ENCODE measurements at regions not wholly inside any gene's neighbourhood (a gene's known extent, or its start where the extent isn't known, plus 50 kb on each side); places are given as distances from the start of the nearest gene placed in this dataset.
A peak's percentile ranks its signal among the peaks of the same experiment; 100 is the strongest.
"Not testable (repeated sequence)": the region's sequence is repeated elsewhere in the genome, so short reads cannot be mapped to it uniquely, and the experiment has no call there.

- DNase-seq (ENCODE audit: low read depth): no peak
Measured at GRCh38 chr12:19988948-19989347, 379.4 kb upstream of the PDE3A start.

GRCh38 chr12:19991146-19991545 is 377.2 kb upstream of the PDE3A start:
- DNase-seq (ENCODE audit: low read depth): no peak

- peak; percentile 19 for DNase-seq (ENCODE audit: low read depth)
Measured at GRCh38 chr12:19992311-19992710, 376.0 kb upstream of the PDE3A start.

- no peak for DNase-seq (ENCODE audit: low read depth)
Measured at GRCh38 chr12:19994968-19995367, 373.4 kb upstream of the PDE3A start.

GRCh38 chr12:19997656-19998400 is 370.5 kb upstream of the PDE3A start:
- DNase-seq (ENCODE audit: low read depth): no peak

GRCh38 chr12:19998411-19998810 is 369.9 kb upstream of the PDE3A start:
- no peak for DNase-seq (ENCODE audit: low read depth)

- DNase-seq (ENCODE audit: low read depth): peak; percentile 39
Measured at GRCh38 chr12:19998961-19999804, 369.2 kb upstream of the PDE3A start.

GRCh38 chr12:19999805-20000138 is 368.6 kb upstream of the PDE3A start:
- DNase-seq (ENCODE audit: low read depth): no peak

GRCh38 chr12:20000229-20000849 is 368.0 kb upstream of the PDE3A start:
- DNase-seq (ENCODE audit: low read depth): no peak

- DNase-seq (ENCODE audit: low read depth): no peak
Measured at GRCh38 chr12:20003252-20003651, 365.1 kb upstream of the PDE3A start.

GRCh38 chr12:20004952-20005351 is 363.4 kb upstream of the PDE3A start:
- no peak for DNase-seq (ENCODE audit: low read depth)

- DNase-seq (ENCODE audit: low read depth): no peak
Measured at GRCh38 chr12:20006871-20007730, 361.2 kb upstream of the PDE3A start.

GRCh38 chr12:20009965-20010364 is 358.4 kb upstream of the PDE3A start:
- not testable (repeated sequence) for DNase-seq (ENCODE audit: low read depth)

GRCh38 chr12:20011200-20011599 is 357.1 kb upstream of the PDE3A start:
- peak; percentile 30 for DNase-seq (ENCODE audit: low read depth)

- DNase-seq (ENCODE audit: low read depth): no peak
Measured at GRCh38 chr12:20017802-20018201, 350.5 kb upstream of the PDE3A start.

GRCh38 chr12:20018406-20018805 is 349.9 kb upstream of the PDE3A start:
- DNase-seq (ENCODE audit: low read depth): no peak

- DNase-seq (ENCODE audit: low read depth): no peak
Measured at GRCh38 chr12:20024194-20024593, 344.1 kb upstream of the PDE3A start.

GRCh38 chr12:20028033-20028432 is 340.3 kb upstream of the PDE3A start:
- no peak for DNase-seq (ENCODE audit: low read depth)

- DNase-seq (ENCODE audit: low read depth): peak; percentile 41
Measured at GRCh38 chr12:20030826-20031225, 337.5 kb upstream of the PDE3A start.

GRCh38 chr12:20039562-20039961 is 328.8 kb upstream of the PDE3A start:
- DNase-seq (ENCODE audit: low read depth): no peak

GRCh38 chr12:20040184-20040583 is 328.2 kb upstream of the PDE3A start:
- DNase-seq (ENCODE audit: low read depth): no peak

GRCh38 chr12:20040831-20041230 is 327.5 kb upstream of the PDE3A start:
- DNase-seq (ENCODE audit: low read depth): no peak
